ENCODE measurements at regions not wholly inside any gene's neighbourhood (a gene's known extent, or its start where the extent isn't known, plus 50 kb on each side); places are given as distances from the start of the nearest gene placed in this dataset.

GRCh38 chr1:162918151-162918754 lies 57.3 kb upstream of the CCDC190 start:
- TF ChIP-seq, protein P1, sequence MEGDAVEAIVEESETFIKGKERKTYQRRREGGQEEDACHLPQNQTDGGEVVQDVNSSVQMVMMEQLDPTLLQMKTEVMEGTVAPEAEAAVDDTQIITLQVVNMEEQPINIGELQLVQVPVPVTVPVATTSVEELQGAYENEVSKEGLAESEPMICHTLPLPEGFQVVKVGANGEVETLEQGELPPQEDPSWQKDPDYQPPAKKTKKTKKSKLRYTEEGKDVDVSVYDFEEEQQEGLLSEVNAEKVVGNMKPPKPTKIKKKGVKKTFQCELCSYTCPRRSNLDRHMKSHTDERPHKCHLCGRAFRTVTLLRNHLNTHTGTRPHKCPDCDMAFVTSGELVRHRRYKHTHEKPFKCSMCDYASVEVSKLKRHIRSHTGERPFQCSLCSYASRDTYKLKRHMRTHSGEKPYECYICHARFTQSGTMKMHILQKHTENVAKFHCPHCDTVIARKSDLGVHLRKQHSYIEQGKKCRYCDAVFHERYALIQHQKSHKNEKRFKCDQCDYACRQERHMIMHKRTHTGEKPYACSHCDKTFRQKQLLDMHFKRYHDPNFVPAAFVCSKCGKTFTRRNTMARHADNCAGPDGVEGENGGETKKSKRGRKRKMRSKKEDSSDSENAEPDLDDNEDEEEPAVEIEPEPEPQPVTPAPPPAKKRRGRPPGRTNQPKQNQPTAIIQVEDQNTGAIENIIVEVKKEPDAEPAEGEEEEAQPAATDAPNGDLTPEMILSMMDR (IDR thresholded peaks at IDR 0.05) = no peak
- TF ChIP-seq POLR2AphosphoS5 (IDR thresholded peaks at IDR 0.05; ENCODE audit: low read depth, low read length) = no peak
